C4-2B (cell line): ENCODE measurements at regions not wholly inside any gene's neighbourhood (a gene's known extent, or its start where the extent isn't known, plus 50 kb on each side); places are given as distances from the start of the nearest gene placed in this dataset.

Source experiments
- ZFX ChIP-seq: fragments of 450-650 bp; IDR thresholded peaks from 2 replicates; pipeline ENCODE4 v1.6.1; 2017
- TF ChIP-seq, protein P1 (sequence below): fragments of 450-650 bp; conservative IDR thresholded peaks from 2 replicates; pipeline ENCODE4 v1.5.1; 2017; ENCODE audit warnings: mild to moderate bottlenecking

DNA sequence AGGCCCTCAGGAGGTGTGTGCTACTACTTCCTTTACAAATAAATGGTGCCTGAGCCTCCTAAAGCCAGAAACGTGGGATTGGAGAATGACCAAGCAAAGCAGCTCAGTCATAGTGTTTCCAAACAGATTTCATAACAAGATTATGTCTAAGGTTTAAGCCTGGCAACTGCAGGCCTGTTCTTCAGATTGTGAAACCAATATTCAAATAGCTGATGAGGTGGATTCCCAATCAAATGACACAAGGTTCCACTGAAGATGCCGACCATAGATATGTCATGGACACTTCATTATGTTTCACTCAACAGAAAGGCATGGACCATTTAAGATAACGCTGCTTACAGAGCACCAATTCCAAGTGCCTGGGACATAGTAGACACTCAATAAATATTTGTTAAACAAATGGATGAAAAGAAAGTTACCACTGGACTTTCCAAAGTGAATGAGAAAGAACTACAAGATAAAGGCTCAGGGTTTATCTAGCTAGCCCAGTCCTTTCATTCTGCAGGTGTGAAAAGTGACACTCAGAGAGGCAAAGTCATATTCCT, 189.5 kb downstream of the ACTL7B start:
- TF ChIP-seq, protein P1, sequence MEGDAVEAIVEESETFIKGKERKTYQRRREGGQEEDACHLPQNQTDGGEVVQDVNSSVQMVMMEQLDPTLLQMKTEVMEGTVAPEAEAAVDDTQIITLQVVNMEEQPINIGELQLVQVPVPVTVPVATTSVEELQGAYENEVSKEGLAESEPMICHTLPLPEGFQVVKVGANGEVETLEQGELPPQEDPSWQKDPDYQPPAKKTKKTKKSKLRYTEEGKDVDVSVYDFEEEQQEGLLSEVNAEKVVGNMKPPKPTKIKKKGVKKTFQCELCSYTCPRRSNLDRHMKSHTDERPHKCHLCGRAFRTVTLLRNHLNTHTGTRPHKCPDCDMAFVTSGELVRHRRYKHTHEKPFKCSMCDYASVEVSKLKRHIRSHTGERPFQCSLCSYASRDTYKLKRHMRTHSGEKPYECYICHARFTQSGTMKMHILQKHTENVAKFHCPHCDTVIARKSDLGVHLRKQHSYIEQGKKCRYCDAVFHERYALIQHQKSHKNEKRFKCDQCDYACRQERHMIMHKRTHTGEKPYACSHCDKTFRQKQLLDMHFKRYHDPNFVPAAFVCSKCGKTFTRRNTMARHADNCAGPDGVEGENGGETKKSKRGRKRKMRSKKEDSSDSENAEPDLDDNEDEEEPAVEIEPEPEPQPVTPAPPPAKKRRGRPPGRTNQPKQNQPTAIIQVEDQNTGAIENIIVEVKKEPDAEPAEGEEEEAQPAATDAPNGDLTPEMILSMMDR, result no peak
- no peak for TF ChIP-seq ZFX
